ENCODE measurements at regions not wholly inside any gene's neighbourhood (a gene's known extent, or its start where the extent isn't known, plus 50 kb on each side); places are given as distances from the start of the nearest gene placed in this dataset.

DNA sequence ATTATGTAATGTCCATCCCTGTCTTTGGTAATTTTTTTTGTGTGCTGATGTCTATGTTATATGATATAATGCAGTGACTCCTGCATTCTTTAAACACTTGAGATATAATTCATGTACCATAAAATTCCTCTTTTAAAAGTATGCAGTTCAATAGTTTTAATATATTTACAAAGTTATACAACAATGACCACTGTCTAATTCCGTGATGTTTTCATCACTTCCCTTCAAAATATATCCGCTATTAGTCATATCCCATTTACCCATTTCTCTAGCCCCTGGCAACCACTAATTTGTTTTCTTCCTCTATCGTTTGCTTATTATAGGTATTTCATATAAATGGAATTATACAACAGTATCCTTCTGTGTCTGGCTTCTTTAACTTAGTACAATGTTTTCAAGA is 64.9 kb upstream of the SUCLG2 start:
- DNase-seq (ENCODE audit: low read depth in 1 of 2, low spot score in 1 of 2), result no peak

DNA sequence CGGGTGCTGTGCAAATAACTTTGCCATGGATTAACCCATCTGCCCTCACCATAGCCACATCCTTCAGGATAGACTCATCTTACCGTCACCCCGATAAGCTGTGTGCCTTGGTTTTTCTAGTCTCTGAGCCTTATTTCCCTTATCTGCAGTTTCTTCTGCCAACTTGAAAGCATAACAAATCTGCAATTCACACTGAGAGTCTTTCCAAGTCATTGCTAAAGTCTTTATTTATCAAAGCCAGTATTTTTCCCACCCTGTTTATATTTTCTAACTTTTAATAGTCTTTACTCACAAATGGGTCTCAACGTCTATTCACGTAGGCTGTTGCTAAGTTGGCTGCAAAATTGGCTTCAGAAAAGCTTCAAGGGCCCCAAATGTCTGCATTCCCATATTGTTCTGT is 61.6 kb upstream of the SUCLG2 start:
- no peak for DNase-seq (ENCODE audit: low read depth in 1 of 2, low spot score in 1 of 2)

DNA sequence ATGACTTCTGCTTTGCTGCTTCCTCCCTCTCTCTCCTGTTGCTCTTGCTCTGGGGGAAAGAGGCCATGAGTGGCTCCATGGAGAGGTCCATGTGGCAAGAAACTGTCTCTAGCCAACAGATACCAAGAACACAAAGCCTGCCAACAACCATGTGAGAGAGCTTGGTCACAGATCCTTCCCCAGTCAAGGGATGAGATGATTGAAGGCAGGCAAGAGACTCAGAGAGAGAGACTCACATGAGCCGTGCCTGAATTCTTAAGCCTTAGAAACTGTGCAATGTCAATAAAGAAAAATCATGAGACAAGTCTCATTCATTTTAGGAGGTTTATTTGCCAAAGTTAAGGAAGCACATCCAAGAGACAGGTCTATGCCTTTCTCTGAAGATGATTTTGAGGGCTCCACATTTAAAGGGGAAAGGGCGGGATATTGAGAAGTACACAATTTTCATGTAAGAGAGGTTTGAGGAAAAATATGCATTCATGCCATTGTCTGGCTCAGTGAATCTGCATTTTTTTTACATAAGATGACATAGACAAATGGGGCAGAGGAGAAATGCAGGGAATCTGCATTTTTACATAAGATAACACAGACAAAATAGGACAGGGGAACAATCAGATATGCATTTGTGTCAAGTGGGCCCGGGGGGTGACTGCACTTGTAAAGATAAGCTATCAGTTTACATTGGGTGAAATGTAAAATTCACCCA is 59.5 kb upstream of the SUCLG2 start:
- no peak for DNase-seq (ENCODE audit: low read depth in 1 of 2, low spot score in 1 of 2)

DNA sequence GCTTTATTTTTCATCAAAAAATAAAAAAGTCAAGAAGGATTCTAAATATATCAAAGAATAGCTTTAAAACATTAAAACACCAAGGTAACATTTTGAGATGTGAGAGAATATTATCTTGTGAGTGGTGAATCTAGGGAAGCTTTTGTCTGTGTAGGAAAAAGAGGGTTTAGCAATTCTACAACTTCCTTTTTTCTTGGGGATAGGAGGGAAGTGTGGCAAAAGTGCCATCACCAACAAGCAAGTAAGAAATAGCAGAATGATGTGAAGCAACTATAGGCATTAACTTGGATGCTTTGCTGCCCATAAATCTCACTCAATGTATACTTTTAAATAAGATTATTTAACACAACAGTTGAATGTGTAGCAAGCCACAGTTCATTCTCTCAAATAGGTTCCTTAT is 57.8 kb upstream of the SUCLG2 start:
- no peak for DNase-seq (ENCODE audit: low read depth in 1 of 2, low spot score in 1 of 2)

DNA sequence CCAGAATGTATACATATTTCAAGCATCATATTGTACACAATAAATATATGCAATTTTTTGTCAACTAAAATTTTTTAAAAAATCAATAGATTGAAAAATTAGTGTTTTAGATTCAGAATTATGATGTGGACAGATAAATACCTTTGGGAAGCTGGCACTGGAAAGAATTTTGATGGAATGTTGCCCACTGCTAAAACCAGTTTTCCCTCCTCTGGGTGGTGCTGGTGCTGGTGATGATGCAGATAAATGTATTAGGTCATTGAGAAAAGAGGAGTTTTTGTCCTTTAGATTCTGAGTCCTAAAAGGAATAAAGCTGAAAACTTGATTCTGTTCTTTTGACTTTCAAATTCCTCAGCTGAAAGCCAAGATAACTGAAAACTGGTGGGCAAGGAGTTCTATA is 56.0 kb upstream of the SUCLG2 start:
- no peak for DNase-seq (ENCODE audit: low read depth in 1 of 2, low spot score in 1 of 2)

DNA sequence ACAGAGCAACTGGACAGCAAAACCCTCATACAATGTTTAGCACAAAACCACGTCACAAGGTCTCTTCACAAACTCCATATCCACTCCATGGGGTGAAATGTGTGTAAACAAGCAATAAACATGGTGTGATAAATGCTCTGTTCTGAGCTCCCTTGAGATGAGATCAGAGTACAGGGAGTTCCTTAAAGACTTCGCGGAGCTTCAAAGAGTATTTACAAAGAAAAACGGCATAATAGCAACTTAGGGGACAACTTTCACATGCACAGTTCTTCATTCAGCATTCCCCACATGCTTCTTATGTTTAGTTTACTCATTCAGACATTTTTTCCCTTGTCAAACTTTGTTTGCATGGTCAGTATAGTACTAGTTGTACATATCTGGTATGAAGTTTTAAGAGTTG is 52.5 kb upstream of the SUCLG2 start:
- DNase-seq (ENCODE audit: low read depth in 1 of 2, low spot score in 1 of 2), result no peak

DNA sequence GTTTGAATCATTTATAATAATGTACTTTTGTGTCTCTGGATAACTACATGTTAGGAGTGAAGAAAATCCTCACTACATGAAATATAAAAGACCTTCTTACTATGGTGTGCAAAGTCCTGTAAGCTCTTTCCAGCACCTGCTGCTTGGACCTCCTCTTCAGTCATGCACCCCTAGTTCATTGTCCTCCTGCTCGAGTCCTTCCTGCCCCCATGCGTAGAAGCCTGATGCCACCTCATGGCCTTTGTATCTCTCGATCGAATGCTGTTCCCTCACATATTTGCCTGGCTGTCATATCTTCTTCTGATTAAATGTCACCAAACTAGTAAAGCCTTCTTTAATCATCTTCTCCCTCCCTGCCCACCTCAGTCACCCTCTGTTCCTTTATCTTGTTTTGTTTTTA is 49.9 kb upstream of the SUCLG2 start:
- no peak for DNase-seq (ENCODE audit: low read depth in 1 of 2, low spot score in 1 of 2)

Data from activated CD4-positive, alpha-beta T cell treated with anti-CD3 and anti-CD28 coated beads, Interleukin-2, amount 50 U/mL, for 24 hours (primary cell).